ENCODE measurements at regions not wholly inside any gene's neighbourhood (a gene's known extent, or its start where the extent isn't known, plus 50 kb on each side); places are given as distances from the start of the nearest gene placed in this dataset.

GRCh38 chr9:78584589-78584988, 287.7 kb downstream of the PSAT1 start:
- Histone ChIP-seq H3K27ac (no peak overlapping the region), H3K4me1 (peaks cover 15% of the 10 kb centered on the region), H3K4me2 (no peak overlapping the region), H4K20me1 (no peaks in the 10 kb centered on the region), H3K27me3 (no peaks in the 10 kb centered on the region), H3K4me3 (no peak overlapping the region), H3K9ac (no peak overlapping the region), H3K36me3 (no peaks in the 10 kb centered on the region), H3K9me3 (no peaks in the 10 kb centered on the region)
- no peak for TF ChIP-seq Cebpa-rat (IDR thresholded peaks at IDR 0.05)

DNA sequence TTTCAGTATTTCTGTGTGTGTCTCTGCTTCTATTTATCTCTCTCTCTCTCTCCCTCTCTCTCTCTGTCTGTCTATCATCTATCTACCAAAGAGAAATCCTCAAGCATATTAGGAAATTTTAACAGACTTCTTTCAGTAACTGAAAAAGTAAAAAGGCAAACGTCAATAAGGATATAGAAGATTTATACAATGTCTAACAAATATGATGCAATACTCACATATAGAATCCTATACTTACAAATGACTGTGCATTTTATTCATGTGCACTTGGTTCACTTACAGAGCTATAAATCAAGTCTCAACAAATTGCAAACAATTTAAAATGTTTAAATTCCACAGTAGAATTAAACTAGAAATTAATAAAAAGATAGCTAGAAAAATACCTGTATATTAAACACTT, 289.0 kb downstream of the PSAT1 start:
- Histone ChIP-seq H3K4me1 (peaks cover 15% of the 10 kb centered on the region), H3K4me2 (no peak overlapping the region), H3K27me3 (no peaks in the 10 kb centered on the region), H3K9ac (no peak overlapping the region), H3K9me3 (no peaks in the 10 kb centered on the region), H3K36me3 (no peaks in the 10 kb centered on the region), H4K20me1 (no peaks in the 10 kb centered on the region), H3K4me3 (no peak overlapping the region), H3K27ac (no peak overlapping the region)
- no peak for TF ChIP-seq Cebpa-rat (IDR thresholded peaks at IDR 0.05)

DNA sequence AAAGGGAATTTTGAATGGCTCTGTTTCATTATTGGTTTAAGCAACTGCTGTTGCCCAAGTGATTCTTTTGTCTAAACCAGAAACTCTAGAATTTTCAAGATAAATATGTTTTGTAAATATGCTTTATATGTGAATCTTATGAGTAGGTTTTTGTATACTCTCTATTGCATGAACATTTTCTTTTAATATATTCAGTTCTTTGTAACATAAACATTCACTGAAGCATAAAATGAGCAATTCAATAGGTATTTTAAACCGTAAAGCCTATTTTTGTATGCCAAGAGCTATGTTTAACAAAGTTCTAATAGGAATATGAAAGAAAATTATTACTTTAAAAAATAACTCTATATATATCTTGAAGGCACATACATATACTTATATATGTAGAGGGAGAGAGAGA, 293.1 kb downstream of the PSAT1 start:
- no peaks in the 10 kb centered on the region for H3K27me3 ChIP-seq
- no peaks in the 10 kb centered on the region for H4K20me1 ChIP-seq
- H3K9ac ChIP-seq = no peak overlapping the region
- no peak overlapping the region for H3K4me3 ChIP-seq
- no peaks in the 10 kb centered on the region for H3K9me3 ChIP-seq
- H3K4me1 ChIP-seq = no peaks in the 10 kb centered on the region
- H3K36me3 ChIP-seq = no peaks in the 10 kb centered on the region
- no peak overlapping the region for H3K4me2 ChIP-seq
- no peak for TF ChIP-seq Cebpa-rat (IDR thresholded peaks at IDR 0.05)
- no peak overlapping the region for H3K27ac ChIP-seq

- H3K9me3 ChIP-seq = no peaks in the 10 kb centered on the region
- no peaks in the 10 kb centered on the region for H3K4me1 ChIP-seq
- no peaks in the 10 kb centered on the region for H3K27me3 ChIP-seq
- H3K36me3 ChIP-seq = no peaks in the 10 kb centered on the region
- TF ChIP-seq Cebpa-rat (IDR thresholded peaks at IDR 0.05) = no peak
- H3K27ac ChIP-seq = no peak overlapping the region
- no peak overlapping the region for H3K9ac ChIP-seq
- no peak overlapping the region for H3K4me2 ChIP-seq
- no peaks in the 10 kb centered on the region for H4K20me1 ChIP-seq
- no peak overlapping the region for H3K4me3 ChIP-seq
These were observed 295.9 kb downstream of the PSAT1 start for GRCh38 chr9:78592811-78593210.

DNA sequence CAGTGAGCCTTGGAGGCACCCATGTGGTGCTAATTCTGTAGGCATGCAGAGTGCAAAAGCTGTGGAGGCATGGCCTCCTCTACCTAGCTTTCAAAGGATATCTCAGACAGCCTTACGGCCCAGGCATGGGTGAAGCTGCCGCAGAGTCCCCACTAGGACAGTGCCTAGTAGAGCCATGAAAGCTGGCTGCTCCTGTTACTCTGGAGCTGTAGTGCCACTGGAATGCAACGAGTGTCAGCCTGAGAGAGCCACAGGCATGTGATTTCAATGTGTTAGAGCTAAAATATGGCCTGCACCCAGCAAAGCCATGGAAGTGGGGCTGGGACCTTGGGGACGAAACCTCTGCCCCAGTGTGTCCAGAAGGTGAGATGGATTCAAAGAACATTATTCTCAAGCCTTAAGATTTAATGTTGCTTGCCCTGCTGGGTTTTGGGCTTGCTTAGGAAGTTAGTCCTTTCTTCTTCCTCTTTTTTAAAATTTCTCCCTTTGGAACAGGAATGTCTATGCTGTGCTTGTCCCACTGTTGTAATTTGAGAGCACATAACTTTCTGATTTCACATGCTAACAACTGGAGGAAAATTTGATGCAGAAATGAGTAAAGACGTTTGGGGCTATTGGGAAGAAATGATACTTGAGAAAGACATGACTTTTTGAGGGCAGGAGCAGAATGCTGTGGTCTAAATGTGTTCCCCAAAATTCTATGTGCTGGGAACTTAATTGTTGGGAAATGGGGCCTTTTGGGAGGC, 298.4 kb downstream of the PSAT1 start:
- Histone ChIP-seq H4K20me1 (no peaks in the 10 kb centered on the region), H3K27ac (no peak overlapping the region), H3K9me3 (no peaks in the 10 kb centered on the region), H3K27me3 (no peaks in the 10 kb centered on the region), H3K9ac (no peak overlapping the region), H3K4me2 (no peak overlapping the region), H3K4me3 (no peak overlapping the region), H3K4me1 (no peaks in the 10 kb centered on the region), H3K36me3 (no peaks in the 10 kb centered on the region)
- no peak for TF ChIP-seq Cebpa-rat (IDR thresholded peaks at IDR 0.05)

- no peak for TF ChIP-seq Cebpa-rat (IDR thresholded peaks at IDR 0.05)
These were observed 299.4 kb downstream of the PSAT1 start for GRCh38 chr9:78596346-78596745.

DNA sequence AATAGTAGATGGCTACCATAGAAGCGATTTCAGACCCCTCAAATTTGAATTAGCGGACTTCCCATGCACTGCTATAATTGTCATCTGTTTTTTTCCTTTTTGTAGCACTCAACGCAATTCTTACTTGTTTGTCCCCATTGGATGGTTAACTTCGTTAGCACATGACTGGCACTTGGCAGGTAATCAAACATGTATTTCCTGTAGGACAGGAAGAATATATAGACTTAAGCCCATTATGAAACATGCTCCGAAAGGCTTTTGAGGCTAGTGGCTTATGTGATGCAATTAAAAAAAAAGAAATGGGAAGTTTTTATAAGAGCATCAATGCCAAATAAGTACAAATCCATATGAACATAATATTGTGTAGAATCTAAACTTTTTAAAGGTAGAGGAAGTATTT, 301.2 kb downstream of the PSAT1 start:
- Histone ChIP-seq H3K4me3 (no peak overlapping the region), H3K4me2 (no peak overlapping the region), H3K27ac (no peak overlapping the region), H3K36me3 (no peaks in the 10 kb centered on the region), H3K9ac (no peak overlapping the region), H4K20me1 (no peaks in the 10 kb centered on the region), H3K4me1 (no peaks in the 10 kb centered on the region), H3K27me3 (no peaks in the 10 kb centered on the region), H3K9me3 (no peaks in the 10 kb centered on the region)
- TF ChIP-seq Cebpa-rat (IDR thresholded peaks at IDR 0.05) = no peak

More at GRCh38 chr9:78596346-78596745, 299.4 kb downstream of the PSAT1 start:
- Histone ChIP-seq H3K9ac (no peak overlapping the region), H3K27me3 (no peaks in the 10 kb centered on the region), H3K27ac (no peak overlapping the region), H3K9me3 (no peaks in the 10 kb centered on the region), H3K4me1 (no peaks in the 10 kb centered on the region), H3K4me3 (no peak overlapping the region), H3K4me2 (no peak overlapping the region), H4K20me1 (no peaks in the 10 kb centered on the region), H3K36me3 (no peaks in the 10 kb centered on the region)

DNA sequence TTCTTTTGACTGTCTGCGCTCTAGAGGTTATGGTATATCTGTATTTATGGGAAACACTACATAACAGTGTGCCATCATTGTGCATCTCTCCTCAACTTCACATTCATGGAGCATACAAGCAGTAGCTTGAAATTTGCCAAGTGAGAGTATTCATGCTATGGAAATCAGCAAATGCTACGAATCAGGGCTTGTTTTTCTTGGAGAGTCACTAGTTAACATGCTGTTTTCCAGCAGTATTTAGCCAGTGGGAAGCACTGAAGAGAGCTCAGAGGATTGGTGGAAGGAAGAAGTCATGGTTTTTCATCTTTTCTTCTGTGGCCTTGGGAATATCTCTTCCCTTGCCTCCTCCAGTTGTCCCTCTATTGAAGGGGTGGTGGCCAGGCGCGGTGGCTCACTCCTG, 303.0 kb downstream of the PSAT1 start:
- H3K36me3 ChIP-seq = no peaks in the 10 kb centered on the region
- no peak overlapping the region for H3K4me3 ChIP-seq
- H3K9me3 ChIP-seq = no peaks in the 10 kb centered on the region
- no peak overlapping the region for H3K9ac ChIP-seq
- no peaks in the 10 kb centered on the region for H4K20me1 ChIP-seq
- TF ChIP-seq Cebpa-rat (IDR thresholded peaks at IDR 0.05) = no peak
- no peak overlapping the region for H3K27ac ChIP-seq
- no peaks in the 10 kb centered on the region for H3K27me3 ChIP-seq
- H3K4me2 ChIP-seq = no peak overlapping the region
- no peaks in the 10 kb centered on the region for H3K4me1 ChIP-seq

GRCh38 chr9:78601957-78602565, 305.1 kb downstream of the PSAT1 start:
- H4K20me1 ChIP-seq = no peaks in the 10 kb centered on the region
- no peak overlapping the region for H3K4me2 ChIP-seq
- H3K9ac ChIP-seq = no peak overlapping the region
- no peak for TF ChIP-seq Cebpa-rat (IDR thresholded peaks at IDR 0.05)
- no peaks in the 10 kb centered on the region for H3K9me3 ChIP-seq
- H3K4me3 ChIP-seq = no peak overlapping the region
- no peaks in the 10 kb centered on the region for H3K4me1 ChIP-seq
- H3K36me3 ChIP-seq = no peaks in the 10 kb centered on the region
- H3K27ac ChIP-seq = no peak overlapping the region
- no peaks in the 10 kb centered on the region for H3K27me3 ChIP-seq

GRCh38 chr9:78605041-78606000, 308.4 kb downstream of the PSAT1 start:
- Histone ChIP-seq H3K36me3 (no peaks in the 10 kb centered on the region), H3K9ac (no peak overlapping the region), H3K4me2 (no peak overlapping the region; the same call in 1 of the 2 replicates), H3K27me3 (no peaks in the 10 kb centered on the region), H3K4me1 (no peaks in the 10 kb centered on the region), H4K20me1 (no peaks in the 10 kb centered on the region), H3K9me3 (no peaks in the 10 kb centered on the region), H3K4me3 (no peak overlapping the region), H3K27ac (no peak overlapping the region)
- no peak for TF ChIP-seq Cebpa-rat (IDR thresholded peaks at IDR 0.05)

Measured in BLaER1 (cell line).